Glutamatergic neuron (in vitro differentiated cells): ENCODE measurements at regions not wholly inside any gene's neighbourhood (a gene's known extent, or its start where the extent isn't known, plus 50 kb on each side); places are given as distances from the start of the nearest gene placed in this dataset.

Experiments
- DNase-seq: peaks from one replicate; pipeline ENCODE4 v3.0.0; 2022
- H3K27ac Mint-ChIP-seq: one replicate; pipeline ENCODE4 v1.8.0; 2020; ENCODE audit warnings: mild to moderate bottlenecking, mixed read lengths, inconsistent platforms; ENCODE audit not compliant: unreplicated experiment
- H3K27me3 Mint-ChIP-seq: one replicate; pipeline ENCODE4 v1.8.0; 2020; ENCODE audit warnings: mild to moderate bottlenecking, moderate library complexity, mixed read lengths, inconsistent platforms; ENCODE audit not compliant: unreplicated experiment
- H3K36me3 Mint-ChIP-seq: one replicate; pipeline ENCODE4 v1.8.0; 2020; ENCODE audit warnings: mild to moderate bottlenecking, mixed read lengths, inconsistent platforms; ENCODE audit not compliant: unreplicated experiment
- H3K4me1 Mint-ChIP-seq: one replicate; pipeline ENCODE4 v1.8.0; 2020; ENCODE audit warnings: mild to moderate bottlenecking, low read depth, mixed read lengths, inconsistent platforms; ENCODE audit not compliant: unreplicated experiment
- H3K4me3 Mint-ChIP-seq: one replicate; pipeline ENCODE4 v1.8.0; 2020; ENCODE audit warnings: mild to moderate bottlenecking, mixed read lengths, inconsistent platforms; ENCODE audit not compliant: unreplicated experiment
- H3K9me3 Mint-ChIP-seq: one replicate; pipeline ENCODE4 v1.8.0; 2020; ENCODE audit warnings: mild to moderate bottlenecking, moderate library complexity, mixed read lengths, inconsistent platforms; ENCODE audit not compliant: unreplicated experiment
- CTCF ChIP-seq: fragments of 200-600 bp; sonication (generic); IDR thresholded peaks from one replicate; pipeline ENCODE4 v1.5.0; 2021; ENCODE audit not compliant: partially characterized antibody, unreplicated experiment

- Mint-ChIP-seq H3K36me3 (no peaks in the 10 kb centered on the region), H3K4me1 (no peaks in the 10 kb centered on the region), H3K27me3 (peaks cover 9% of the 10 kb centered on the region), H3K9me3 (peaks cover 2% of the 10 kb centered on the region), H3K4me3 (no peak overlapping the region), H3K27ac (no peak overlapping the region)
- DNase-seq: no peak
- no peak for TF ChIP-seq CTCF
These were observed 211.2 kb downstream of the CDC5L start for GRCh38 chr6:44598679-44599078.

DNA sequence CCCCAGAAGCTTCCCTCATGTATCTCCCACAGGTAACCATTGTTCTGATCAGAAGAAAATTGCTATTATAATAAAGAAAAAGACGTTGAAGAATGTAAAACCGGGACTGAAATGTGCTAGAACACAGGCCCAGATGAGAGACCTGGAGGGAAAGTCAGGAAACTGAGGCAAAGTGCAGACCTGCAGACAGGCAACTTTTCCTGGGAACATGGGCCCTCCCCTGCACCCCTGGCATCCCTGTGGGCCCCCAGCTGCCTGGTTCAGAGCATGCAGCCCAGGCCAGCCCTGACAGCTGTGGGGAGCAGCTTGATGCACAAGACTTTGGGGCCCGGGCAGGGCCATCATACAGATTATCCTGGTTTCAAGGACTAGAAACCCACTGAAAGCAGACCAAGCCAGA, 212.2 kb downstream of the CDC5L start:
- H3K27me3 Mint-ChIP-seq: peaks cover 6% of the 10 kb centered on the region
- TF ChIP-seq CTCF: no peak
- no peak overlapping the region for H3K4me3 Mint-ChIP-seq
- no peaks in the 10 kb centered on the region for H3K36me3 Mint-ChIP-seq
- H3K4me1 Mint-ChIP-seq: no peaks in the 10 kb centered on the region
- no peak for DNase-seq
- no peaks in the 10 kb centered on the region for H3K9me3 Mint-ChIP-seq
- H3K27ac Mint-ChIP-seq: no peak overlapping the region

DNA sequence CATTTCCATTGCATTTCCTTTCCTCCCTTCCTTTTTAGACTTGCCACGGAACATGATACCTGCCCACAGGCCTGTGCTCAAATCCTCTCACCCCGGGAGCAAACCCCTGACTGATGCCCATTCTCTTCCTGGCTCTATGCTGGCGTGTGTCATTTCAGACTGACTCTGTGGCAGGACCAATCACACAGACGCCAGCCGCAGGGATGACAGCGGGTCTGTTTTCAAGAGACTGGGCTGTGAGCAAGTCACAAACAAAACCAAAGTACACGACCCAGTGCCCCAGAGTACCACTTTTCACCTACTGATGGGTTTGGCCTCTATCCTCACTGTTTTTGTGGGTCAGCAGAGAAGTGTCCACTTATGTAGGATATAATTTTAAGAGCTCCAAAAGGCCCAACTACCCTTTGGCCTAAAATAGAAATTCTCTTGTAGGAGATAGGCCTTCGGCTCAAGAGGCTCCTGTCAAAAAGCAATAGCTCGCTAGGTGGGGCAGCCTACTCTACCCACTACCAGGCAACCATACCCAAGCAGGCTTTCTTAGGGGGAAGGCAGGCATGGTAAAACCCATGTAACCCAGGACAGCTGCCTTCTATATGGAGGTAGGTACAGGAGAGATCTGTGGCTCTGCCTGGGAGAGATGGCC, 215.7 kb downstream of the CDC5L start:
- Mint-ChIP-seq H3K9me3 (peaks cover 3% of the 10 kb centered on the region), H3K27me3 (peaks cover 4% of the 10 kb centered on the region), H3K4me1 (no peaks in the 10 kb centered on the region), H3K4me3 (no peak overlapping the region), H3K27ac (no peak overlapping the region), H3K36me3 (no peaks in the 10 kb centered on the region)
- TF ChIP-seq CTCF: no peak
- no peak for DNase-seq

DNA sequence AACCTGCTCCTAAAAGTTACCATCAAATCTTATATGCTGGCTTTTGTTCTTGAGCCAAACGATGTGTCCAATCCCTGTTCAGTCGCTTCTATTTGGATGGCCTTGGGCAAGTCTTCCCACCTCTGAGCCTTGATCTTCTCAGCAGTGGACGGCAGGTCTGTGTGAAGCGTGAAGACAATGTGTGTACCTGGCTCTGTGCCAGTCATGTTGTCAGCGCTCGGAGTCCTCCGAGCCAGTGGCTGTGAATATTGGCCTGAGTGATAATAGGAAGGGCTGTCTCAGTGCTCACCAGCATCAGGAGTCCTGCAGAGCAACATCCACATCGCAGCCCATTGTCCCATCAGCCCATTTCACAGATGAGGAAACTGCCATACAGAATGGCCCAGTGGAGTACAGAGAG, 219.0 kb downstream of the CDC5L start:
- Mint-ChIP-seq H3K27ac (no peak overlapping the region), H3K27me3 (peaks cover 2% of the 10 kb centered on the region), H3K9me3 (peaks cover 3% of the 10 kb centered on the region), H3K4me3 (no peak overlapping the region), H3K4me1 (peaks cover 4% of the 10 kb centered on the region), H3K36me3 (no peaks in the 10 kb centered on the region)
- TF ChIP-seq CTCF: no peak
- no peak for DNase-seq

GRCh38 chr6:44606976-44607375, 219.5 kb downstream of the CDC5L start:
- H3K27me3 Mint-ChIP-seq: peaks cover 2% of the 10 kb centered on the region
- DNase-seq: no peak
- peaks cover 4% of the 10 kb centered on the region for H3K4me1 Mint-ChIP-seq
- TF ChIP-seq CTCF: no peak
- H3K4me3 Mint-ChIP-seq: no peak overlapping the region
- peaks cover 3% of the 10 kb centered on the region for H3K9me3 Mint-ChIP-seq
- no peak overlapping the region for H3K27ac Mint-ChIP-seq
- no peaks in the 10 kb centered on the region for H3K36me3 Mint-ChIP-seq
